A549 (cell line): ENCODE measurements at regions not wholly inside any gene's neighbourhood (a gene's known extent, or its start where the extent isn't known, plus 50 kb on each side); places are given as distances from the start of the nearest gene placed in this dataset.

Source experiments
- CBX8 ChIP-seq: fragments of 200-600 bp; sonication (generic); IDR thresholded peaks from 2 replicates; pipeline ENCODE4 v1.6.1; 2016
- FOSL2 ChIP-seq, 2 experiments: fragments of 450-650 bp in 1 of 2; fragments of >200 bp in 1 of 2; sonication (Bioruptor Twin) in 1 of 2; formaldehyde crosslinking; IDR thresholded peaks; 2 replicates each; pipeline versions ENCODE4 v1.5.0 to v1.6.1; 2016 to 2020; ENCODE audit warnings: mild to moderate bottlenecking in 1 of 2, moderate library complexity in 1 of 2
- HDAC2 ChIP-seq: fragments of 200-600 bp; sonication (generic); IDR thresholded peaks from 2 replicates; pipeline ENCODE4 v1.6.1; 2016
- MAFK ChIP-seq: fragments of 450-650 bp; IDR thresholded peaks from 2 replicates; pipeline ENCODE4 v1.6.1; 2014; ENCODE audit not compliant: partially characterized antibody
- MAZ ChIP-seq: fragments of 150-350 bp; IDR thresholded peaks from 2 replicates; pipeline ENCODE4 v1.6.1; 2014; ENCODE audit warnings: antibody characterized with exemption, low read depth, low read length, borderline replicate concordance
- MYC ChIP-seq: IDR thresholded peaks from 2 replicates; pipeline ENCODE4 v1.6.1; 2012; ENCODE audit warnings: mild to moderate bottlenecking, inconsistent platforms, low read length, improper control_type of control experiment, borderline replicate concordance
- POLR2A ChIP-seq: IDR thresholded peaks from 2 replicates; pipeline ENCODE4 v1.6.1; 2012; ENCODE audit warnings: mild to moderate bottlenecking, low read length
- TF ChIP-seq, protein P1 (sequence below): fragments of >200 bp; sonication (Bioruptor Twin); formaldehyde crosslinking; IDR thresholded peaks from 3 replicates; pipeline ENCODE4 v1.5.1; 2016
- TF ChIP-seq, protein P2 (sequence below): IDR thresholded peaks from 2 replicates; pipeline ENCODE4 v1.6.1; 2012
- TF ChIP-seq, protein P3 (sequence below): fragments of 450-650 bp; IDR thresholded peaks from 2 replicates; pipeline ENCODE4 v1.6.1; 2014; ENCODE audit warnings: antibody characterized with exemption

DNA sequence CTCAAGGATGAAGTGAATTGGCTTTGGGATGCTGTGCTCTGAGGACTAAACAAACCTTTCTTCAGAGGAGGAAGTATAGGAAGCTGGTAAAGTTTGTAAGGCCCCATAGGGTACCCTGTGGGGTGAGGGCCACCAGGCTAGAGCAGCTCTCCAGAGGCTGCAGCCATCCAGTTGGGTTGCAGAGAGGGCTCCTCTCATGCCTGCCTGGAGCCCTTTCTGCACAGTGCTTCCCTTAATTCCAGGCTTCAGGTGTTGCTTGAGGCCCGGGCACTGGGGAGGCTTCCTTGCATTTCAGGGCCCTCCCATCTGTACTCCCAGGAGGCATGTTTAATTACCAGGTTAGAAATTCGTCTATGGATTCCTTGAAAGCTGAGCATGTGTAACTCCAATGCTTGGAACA lies 95.3 kb upstream of the FSTL4 start:
- TF ChIP-seq, protein P1, sequence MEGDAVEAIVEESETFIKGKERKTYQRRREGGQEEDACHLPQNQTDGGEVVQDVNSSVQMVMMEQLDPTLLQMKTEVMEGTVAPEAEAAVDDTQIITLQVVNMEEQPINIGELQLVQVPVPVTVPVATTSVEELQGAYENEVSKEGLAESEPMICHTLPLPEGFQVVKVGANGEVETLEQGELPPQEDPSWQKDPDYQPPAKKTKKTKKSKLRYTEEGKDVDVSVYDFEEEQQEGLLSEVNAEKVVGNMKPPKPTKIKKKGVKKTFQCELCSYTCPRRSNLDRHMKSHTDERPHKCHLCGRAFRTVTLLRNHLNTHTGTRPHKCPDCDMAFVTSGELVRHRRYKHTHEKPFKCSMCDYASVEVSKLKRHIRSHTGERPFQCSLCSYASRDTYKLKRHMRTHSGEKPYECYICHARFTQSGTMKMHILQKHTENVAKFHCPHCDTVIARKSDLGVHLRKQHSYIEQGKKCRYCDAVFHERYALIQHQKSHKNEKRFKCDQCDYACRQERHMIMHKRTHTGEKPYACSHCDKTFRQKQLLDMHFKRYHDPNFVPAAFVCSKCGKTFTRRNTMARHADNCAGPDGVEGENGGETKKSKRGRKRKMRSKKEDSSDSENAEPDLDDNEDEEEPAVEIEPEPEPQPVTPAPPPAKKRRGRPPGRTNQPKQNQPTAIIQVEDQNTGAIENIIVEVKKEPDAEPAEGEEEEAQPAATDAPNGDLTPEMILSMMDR, result no peak
- TF ChIP-seq CBX8, result no peak
- TF ChIP-seq MAZ, result no peak
- TF ChIP-seq, protein P2, sequence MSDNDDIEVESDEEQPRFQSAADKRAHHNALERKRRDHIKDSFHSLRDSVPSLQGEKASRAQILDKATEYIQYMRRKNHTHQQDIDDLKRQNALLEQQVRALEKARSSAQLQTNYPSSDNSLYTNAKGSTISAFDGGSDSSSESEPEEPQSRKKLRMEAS, result no peak
- TF ChIP-seq MAFK, result no peak
- no peak for TF ChIP-seq HDAC2
- TF ChIP-seq FOSL2 (IDR thresholded peaks at IDR 0.05), result no peak
- no peak for TF ChIP-seq FOSL2 (CRISPR knock-in tag; IDR thresholded peaks at IDR 0.05)
- no peak for TF ChIP-seq MYC
- TF ChIP-seq, protein P3, sequence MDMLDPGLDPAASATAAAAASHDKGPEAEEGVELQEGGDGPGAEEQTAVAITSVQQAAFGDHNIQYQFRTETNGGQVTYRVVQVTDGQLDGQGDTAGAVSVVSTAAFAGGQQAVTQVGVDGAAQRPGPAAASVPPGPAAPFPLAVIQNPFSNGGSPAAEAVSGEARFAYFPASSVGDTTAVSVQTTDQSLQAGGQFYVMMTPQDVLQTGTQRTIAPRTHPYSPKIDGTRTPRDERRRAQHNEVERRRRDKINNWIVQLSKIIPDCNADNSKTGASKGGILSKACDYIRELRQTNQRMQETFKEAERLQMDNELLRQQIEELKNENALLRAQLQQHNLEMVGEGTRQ, result no peak
- no peak for TF ChIP-seq POLR2A
